Thoracic aorta (tissue), 2 donors: ENCODE measurements at regions not wholly inside any gene's neighbourhood (a gene's known extent, or its start where the extent isn't known, plus 50 kb on each side); places are given as distances from the start of the nearest gene placed in this dataset.

ENCODE experiments used
- ATAC-seq: fragments of 150-250 bp; one replicate; pipeline ENCODE4 v1.8.0; 2017; ENCODE audit warnings: low read depth; ENCODE audit not compliant: insufficient number of reproducible peaks, low FRiP score
- DNase-seq: peaks from one replicate; pipeline ENCODE4 v3.0.0-alpha.2; 2020; ENCODE audit warnings: low spot score
- H3K27ac ChIP-seq, 2 donors: fragments of 200-600 bp; sonication (generic); 1 replicate in 1 of 2; 2 replicates in 1 of 2; pipeline ENCODE4 v1.5.1; 2016; ENCODE audit warnings: mild to moderate bottlenecking in 2 of 2, moderate library complexity in 2 of 2
- H3K27me3 ChIP-seq: fragments of 200-600 bp; sonication (generic); replicated peaks from 2 replicates; pipeline ENCODE4 v1.6.0; 2016; ENCODE audit warnings: mild to moderate bottlenecking; ENCODE audit not compliant: insufficient read depth
- H3K36me3 ChIP-seq: fragments of 200-600 bp; sonication (generic); one replicate; pipeline ENCODE4 v1.5.1; 2016
- H3K4me1 ChIP-seq, 2 donors: fragments of 200-600 bp; sonication (generic); 1 replicate in 1 of 2; 2 replicates in 1 of 2; pipeline versions ENCODE4 v1.5.1 to v1.6.0; 2016; ENCODE audit warnings: low read depth in 2 of 2, mild to moderate bottlenecking in 1 of 2; ENCODE audit not compliant: control insufficient read depth in 1 of 2
- H3K4me3 ChIP-seq: fragments of 200-600 bp; sonication (generic); 2 replicates; pipeline ENCODE4 v1.5.1; 2016; ENCODE audit warnings: mild to moderate bottlenecking
- H3K9me3 ChIP-seq: fragments of 200-600 bp; sonication (generic); 2 replicates; pipeline ENCODE4 v1.5.1; 2016
- TF ChIP-seq, protein P1 (sequence below): fragments of 200-600 bp; sonication (generic); IDR thresholded peaks from one replicate; pipeline ENCODE4 v1.5.1; 2019; ENCODE audit warnings: antibody characterized with exemption

DNA sequence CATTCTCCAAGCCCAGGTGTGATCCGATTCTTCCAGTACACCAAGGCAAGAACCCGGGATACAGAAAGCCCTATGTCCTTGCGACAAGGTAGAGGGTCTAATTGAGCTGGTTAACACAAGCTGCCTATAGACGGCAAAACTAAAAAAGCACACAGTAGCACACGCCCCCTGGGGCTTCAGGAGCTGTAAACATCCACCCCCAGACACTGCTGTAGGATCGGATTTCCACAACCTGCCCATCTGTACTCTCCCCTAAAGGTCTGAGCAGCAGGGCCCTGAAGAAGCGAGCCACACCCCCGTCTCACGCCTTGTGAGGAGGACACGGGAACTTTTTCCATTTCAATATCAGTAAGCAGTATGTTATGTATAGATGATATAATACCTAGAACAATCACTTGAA is 624.7 kb downstream of the BUD13 start:
- H3K27me3 ChIP-seq, result no peaks in the 10 kb centered on the region
- no peaks in the 10 kb centered on the region for H3K9me3 ChIP-seq
- DNase-seq, result no peak
- no peaks in the 10 kb centered on the region for H3K4me1 ChIP-seq
- TF ChIP-seq, protein P1, sequence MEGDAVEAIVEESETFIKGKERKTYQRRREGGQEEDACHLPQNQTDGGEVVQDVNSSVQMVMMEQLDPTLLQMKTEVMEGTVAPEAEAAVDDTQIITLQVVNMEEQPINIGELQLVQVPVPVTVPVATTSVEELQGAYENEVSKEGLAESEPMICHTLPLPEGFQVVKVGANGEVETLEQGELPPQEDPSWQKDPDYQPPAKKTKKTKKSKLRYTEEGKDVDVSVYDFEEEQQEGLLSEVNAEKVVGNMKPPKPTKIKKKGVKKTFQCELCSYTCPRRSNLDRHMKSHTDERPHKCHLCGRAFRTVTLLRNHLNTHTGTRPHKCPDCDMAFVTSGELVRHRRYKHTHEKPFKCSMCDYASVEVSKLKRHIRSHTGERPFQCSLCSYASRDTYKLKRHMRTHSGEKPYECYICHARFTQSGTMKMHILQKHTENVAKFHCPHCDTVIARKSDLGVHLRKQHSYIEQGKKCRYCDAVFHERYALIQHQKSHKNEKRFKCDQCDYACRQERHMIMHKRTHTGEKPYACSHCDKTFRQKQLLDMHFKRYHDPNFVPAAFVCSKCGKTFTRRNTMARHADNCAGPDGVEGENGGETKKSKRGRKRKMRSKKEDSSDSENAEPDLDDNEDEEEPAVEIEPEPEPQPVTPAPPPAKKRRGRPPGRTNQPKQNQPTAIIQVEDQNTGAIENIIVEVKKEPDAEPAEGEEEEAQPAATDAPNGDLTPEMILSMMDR, result no peak
- no peak overlapping the region for H3K27ac ChIP-seq
- no peaks in the 10 kb centered on the region for H3K36me3 ChIP-seq
- ATAC-seq, result no peak
- H3K4me3 ChIP-seq, result no peak overlapping the region

DNA sequence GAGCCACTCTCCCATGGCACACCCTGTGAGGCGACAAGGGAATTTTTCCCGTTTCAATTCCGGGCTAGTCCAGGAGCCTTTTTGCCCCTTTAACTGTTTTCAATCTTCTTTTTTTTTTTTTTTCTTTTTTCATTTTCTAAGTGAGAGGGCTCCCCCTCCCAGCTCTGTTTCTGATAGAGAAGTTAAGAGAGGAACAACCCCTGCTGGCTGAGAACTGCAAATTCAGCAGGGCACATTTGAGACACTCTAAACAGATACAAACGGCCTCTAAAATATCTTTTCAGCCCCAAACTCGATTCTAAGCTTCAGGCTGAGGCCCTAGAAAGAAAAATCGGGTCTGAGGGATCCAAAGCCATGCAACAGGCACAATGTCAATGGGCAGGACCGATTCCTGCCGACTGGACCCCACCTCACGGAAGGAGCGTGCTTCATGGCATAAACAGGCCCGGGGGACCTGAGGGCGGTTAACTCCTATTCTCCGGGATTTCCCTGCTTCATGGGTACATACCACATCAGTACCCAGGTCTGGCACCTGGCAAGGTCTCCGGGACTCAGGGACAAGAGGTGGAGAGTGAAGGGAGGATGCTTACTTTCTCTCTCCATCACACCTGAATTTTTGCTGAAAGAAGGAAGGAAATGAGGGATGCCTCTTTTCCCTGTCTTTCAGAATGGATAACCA is 627.5 kb downstream of the BUD13 start:
- no peak overlapping the region for H3K27ac ChIP-seq
- no peaks in the 10 kb centered on the region for H3K27me3 ChIP-seq
- no peak overlapping the region for H3K4me3 ChIP-seq
- ATAC-seq (no peak), DNase-seq (no peak)
- H3K9me3 ChIP-seq, result no peaks in the 10 kb centered on the region
- TF ChIP-seq, protein P1, result no peak
- no peaks in the 10 kb centered on the region for H3K36me3 ChIP-seq
- no peaks in the 10 kb centered on the region for H3K4me1 ChIP-seq

GRCh38 chr11:116144387-116144958 is 628.3 kb downstream of the BUD13 start:
- DNase-seq (no peak), ATAC-seq (no peak)
- no peaks in the 10 kb centered on the region for H3K27me3 ChIP-seq
- H3K36me3 ChIP-seq, result no peaks in the 10 kb centered on the region
- no peak overlapping the region for H3K27ac ChIP-seq
- H3K4me1 ChIP-seq, result no peaks in the 10 kb centered on the region
- TF ChIP-seq, protein P1, result no peak
- H3K9me3 ChIP-seq, result no peaks in the 10 kb centered on the region
- no peak overlapping the region for H3K4me3 ChIP-seq

GRCh38 chr11:116138280-116138679 is 634.1 kb upstream of the CADM1 start:
- DNase-seq (no peak), ATAC-seq (no peak)
- Histone ChIP-seq H3K27ac (no peak overlapping the region), H3K4me3 (no peak overlapping the region), H3K4me1 (no peaks in the 10 kb centered on the region), H3K27me3 (no peaks in the 10 kb centered on the region), H3K9me3 (no peaks in the 10 kb centered on the region), H3K36me3 (no peaks in the 10 kb centered on the region)
- TF ChIP-seq, protein P1, result no peak

DNA sequence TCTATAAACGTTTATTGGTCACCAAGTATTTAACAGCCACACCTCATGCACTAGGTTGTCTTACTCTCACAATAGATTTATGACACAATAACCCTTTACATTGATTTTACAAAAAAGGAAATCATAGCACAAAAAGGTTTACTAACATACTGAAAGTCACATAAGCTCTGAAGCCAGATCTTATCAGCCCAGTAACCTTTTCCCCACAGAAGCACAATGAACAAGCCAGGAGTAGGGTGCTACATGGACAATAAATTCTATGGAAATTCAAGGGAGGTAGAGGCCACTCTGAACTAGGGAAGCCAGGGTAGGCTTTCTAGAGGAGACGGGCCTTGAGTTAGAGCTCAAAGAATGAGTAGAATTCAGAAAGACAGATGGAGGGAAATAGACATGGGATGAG is 633.5 kb upstream of the CADM1 start:
- Histone ChIP-seq H3K9me3 (no peaks in the 10 kb centered on the region), H3K36me3 (no peaks in the 10 kb centered on the region), H3K4me3 (no peak overlapping the region), H3K27ac (no peak overlapping the region), H3K4me1 (no peaks in the 10 kb centered on the region), H3K27me3 (no peaks in the 10 kb centered on the region)
- TF ChIP-seq, protein P1, result no peak
- no peak for ATAC-seq
- DNase-seq, result no peak
